PC-3 (cell line): ENCODE measurements at regions not wholly inside any gene's neighbourhood (a gene's known extent, or its start where the extent isn't known, plus 50 kb on each side); places are given as distances from the start of the nearest gene placed in this dataset.

ENCODE experiments used
- ATAC-seq: fragments of 200-7000 bp; cut with Tn5 transposase; 2 replicates; pipeline ENCODE4 v1.9.1; 2020; ENCODE audit warnings: mild to moderate bottlenecking, moderate library complexity
- BruUV-seq: library from RNA; stranded (reverse); fragments of 400-500 nt; replicated peaks from 2 replicates; lab custom pipeline; 2021; lab: Mats Ljungman, UMichigan
- CTCF ChIA-PET: fragments of 300-600 bp; sonication (Branson Sonifier 250); formaldehyde crosslinking; loops from one replicate; lab custom pipeline; 2022; ENCODE audit warnings: antibody characterized with exemption; lab: Charles Lee
- POLR2A ChIA-PET: fragments of 300-600 bp; sonication (Branson Sonifier 250); formaldehyde crosslinking; loops from one replicate; lab custom pipeline; 2022; ENCODE audit warnings: antibody characterized with exemption; ENCODE audit not compliant: unreplicated experiment; lab: Charles Lee
- DNase-seq: peaks from one replicate; pipeline ENCODE4 v3.0.0-alpha.2; 2015
- H2AFZ ChIP-seq: fragments of 300-600 bp; sonication (generic); 2 replicates; pipeline ENCODE4 v1.6.0; 2016; ENCODE audit warnings: antibody characterized with exemption, low read length
- H3F3A ChIP-seq: fragments of 300-600 bp; sonication (generic); one replicate; pipeline ENCODE4 v1.6.0; 2017; ENCODE audit warnings: antibody characterized with exemption, low read length, control low read depth, mild to moderate bottlenecking; ENCODE audit not compliant: unreplicated experiment
- H3K27ac ChIP-seq: fragments of 300-600 bp; sonication (generic); 2 replicates; pipeline ENCODE4 v1.5.1; 2016; ENCODE audit warnings: mild to moderate bottlenecking, low read length
- H3K27me3 ChIP-seq: fragments of 300-600 bp; sonication (generic); 2 replicates; pipeline ENCODE4 v1.6.1; 2016; ENCODE audit warnings: low read length, mixed read lengths
- H3K36me3 ChIP-seq: fragments of 300-600 bp; sonication (generic); 2 replicates; pipeline ENCODE4 v1.6.1; 2016; ENCODE audit warnings: low read depth, mixed run types, low read length, mixed read lengths
- H3K4me1 ChIP-seq: fragments of 300-600 bp; sonication (generic); 2 replicates; pipeline ENCODE4 v1.5.1; 2016; ENCODE audit warnings: low read length; ENCODE audit not compliant: insufficient read depth
- H3K4me2 ChIP-seq: fragments of 300-600 bp; sonication (generic); 2 replicates; pipeline ENCODE4 v1.6.0; 2016; ENCODE audit warnings: low read length
- H3K4me3 ChIP-seq: fragments of 300-600 bp; sonication (generic); 2 replicates; pipeline ENCODE4 v1.5.1; 2016; ENCODE audit warnings: mild to moderate bottlenecking, low read length, mixed read lengths
- H3K79me2 ChIP-seq: fragments of 300-600 bp; sonication (generic); 2 replicates; pipeline ENCODE4 v1.6.1; 2017; ENCODE audit warnings: low read length, mixed read lengths
- H3K9ac ChIP-seq: fragments of 300-600 bp; sonication (generic); 2 replicates; pipeline ENCODE4 v1.6.0; 2016; ENCODE audit warnings: mild to moderate bottlenecking, low read length
- H3K9me2 ChIP-seq: fragments of 300-600 bp; sonication (generic); replicated peaks from 2 replicates; pipeline ENCODE4 v1.6.1; 2016; ENCODE audit warnings: mixed run types, low read length, mixed read lengths
- H3K9me3 ChIP-seq: fragments of 300-600 bp; sonication (generic); 2 replicates; pipeline ENCODE4 v1.6.1; 2016; ENCODE audit warnings: low read length, mixed read lengths
- H4K20me1 ChIP-seq: fragments of 300-600 bp; sonication (generic); 2 replicates; pipeline ENCODE4 v1.6.1; 2016; ENCODE audit warnings: low read length, mixed read lengths
- EZH2 ChIP-seq: fragments of 300-600 bp; sonication (generic); IDR thresholded peaks from one replicate; pipeline ENCODE4 v1.6.1; 2017; ENCODE audit warnings: antibody characterized with exemption, mild to moderate bottlenecking, low read length; ENCODE audit not compliant: unreplicated experiment
- EZH2phosphoT487 ChIP-seq: fragments of 300-600 bp; sonication (generic); IDR thresholded peaks from 2 replicates; pipeline ENCODE4 v1.6.1; 2018; ENCODE audit warnings: mild to moderate bottlenecking, antibody characterized with exemption, low read length, borderline replicate concordance
- intact Hi-C: fragments of 100-400 bp; cut with micrococcal nuclease; formaldehyde crosslinking; loops from 2 replicates; pipeline ENCODE4 v1.9.0; 2023
- TF ChIP-seq, protein P1 (sequence below): fragments of 300-600 bp; sonication (generic); conservative IDR thresholded peaks from 2 replicates; pipeline ENCODE4 v1.5.1; 2017; ENCODE audit warnings: antibody characterized with exemption, low read depth, mild to moderate bottlenecking, low read length

DNA sequence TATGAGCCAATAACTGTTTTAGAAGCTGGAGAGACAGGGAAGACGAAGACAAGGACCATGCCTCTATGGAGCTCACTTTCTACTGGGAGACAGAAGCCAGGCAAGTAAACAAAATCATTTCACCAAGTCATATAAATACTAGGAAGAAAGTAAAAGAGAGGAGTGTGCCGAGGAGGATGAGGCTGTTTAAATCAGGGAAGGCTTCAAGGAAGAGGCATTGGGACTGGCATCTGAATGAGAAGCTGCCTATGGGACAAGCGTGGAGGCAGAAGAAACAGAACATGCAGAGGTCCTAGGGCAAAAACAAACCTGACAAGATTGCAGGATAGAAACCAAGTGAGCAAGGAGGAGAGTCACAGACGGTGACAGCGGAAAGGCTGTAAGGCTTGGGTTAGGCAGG, 68.1 kb upstream of the CPLX2 start:
- no peak overlapping the region for H3K27ac ChIP-seq

DNA sequence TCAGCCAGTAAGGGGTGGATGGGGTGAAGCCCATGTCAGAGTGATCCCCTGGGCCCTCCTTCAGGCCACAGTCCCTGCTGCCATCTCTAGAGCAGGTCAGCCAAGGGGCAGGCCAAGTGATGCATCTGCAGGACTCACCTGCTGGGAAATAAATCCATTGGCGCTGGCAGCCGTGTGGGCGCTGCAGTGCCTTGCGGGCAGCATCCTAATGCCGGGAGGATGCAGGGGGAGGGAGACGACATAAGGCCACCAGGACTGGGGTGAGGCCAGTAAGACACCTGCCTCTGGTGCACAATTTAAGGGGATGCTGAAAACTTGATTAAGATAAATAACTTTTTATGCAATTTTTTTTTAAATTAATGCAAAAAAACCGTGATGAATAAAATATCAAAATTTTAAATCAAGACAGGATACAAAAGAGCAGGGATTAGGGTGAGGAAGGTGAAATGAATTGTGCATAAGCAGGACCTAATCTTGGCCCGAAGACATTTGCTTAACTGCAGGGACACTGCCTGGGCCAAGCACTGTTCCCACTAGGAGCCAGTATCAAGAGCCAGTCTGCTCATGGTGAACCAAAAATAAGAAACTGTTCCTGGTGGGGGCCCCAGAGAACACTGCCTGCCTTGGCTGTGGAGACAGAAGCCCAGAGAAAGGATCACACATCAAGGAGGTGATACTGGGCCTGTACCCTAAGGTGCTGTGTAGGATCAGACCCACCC, 67.5 kb upstream of the CPLX2 start:
- H3K9me2 ChIP-seq, result no peaks in the 10 kb centered on the region
- peaks cover 1% of the 10 kb centered on the region for H3F3A ChIP-seq
- H2AFZ ChIP-seq, result no peak overlapping the region
- no peak overlapping the region for H3K9ac ChIP-seq
- H3K4me2 ChIP-seq, result no peak overlapping the region
- no peaks in the 10 kb centered on the region for H3K36me3 ChIP-seq
- DNase-seq (no peak), ATAC-seq (no peak)
- no TSS peak for BruUV-seq
- H3K27me3 ChIP-seq, result no peaks in the 10 kb centered on the region
- ChIA-PET CTCF (no interaction called here), POLR2A (no interaction called here)
- intact Hi-C loops, result no loop called here
- TF ChIP-seq, protein P1, sequence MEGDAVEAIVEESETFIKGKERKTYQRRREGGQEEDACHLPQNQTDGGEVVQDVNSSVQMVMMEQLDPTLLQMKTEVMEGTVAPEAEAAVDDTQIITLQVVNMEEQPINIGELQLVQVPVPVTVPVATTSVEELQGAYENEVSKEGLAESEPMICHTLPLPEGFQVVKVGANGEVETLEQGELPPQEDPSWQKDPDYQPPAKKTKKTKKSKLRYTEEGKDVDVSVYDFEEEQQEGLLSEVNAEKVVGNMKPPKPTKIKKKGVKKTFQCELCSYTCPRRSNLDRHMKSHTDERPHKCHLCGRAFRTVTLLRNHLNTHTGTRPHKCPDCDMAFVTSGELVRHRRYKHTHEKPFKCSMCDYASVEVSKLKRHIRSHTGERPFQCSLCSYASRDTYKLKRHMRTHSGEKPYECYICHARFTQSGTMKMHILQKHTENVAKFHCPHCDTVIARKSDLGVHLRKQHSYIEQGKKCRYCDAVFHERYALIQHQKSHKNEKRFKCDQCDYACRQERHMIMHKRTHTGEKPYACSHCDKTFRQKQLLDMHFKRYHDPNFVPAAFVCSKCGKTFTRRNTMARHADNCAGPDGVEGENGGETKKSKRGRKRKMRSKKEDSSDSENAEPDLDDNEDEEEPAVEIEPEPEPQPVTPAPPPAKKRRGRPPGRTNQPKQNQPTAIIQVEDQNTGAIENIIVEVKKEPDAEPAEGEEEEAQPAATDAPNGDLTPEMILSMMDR, result no peak
- TF ChIP-seq EZH2 (no peak), EZH2phosphoT487 (no peak)
- no peaks in the 10 kb centered on the region for H3K9me3 ChIP-seq
- no peaks in the 10 kb centered on the region for H4K20me1 ChIP-seq
- no peak overlapping the region for H3K4me3 ChIP-seq
- H3K4me1 ChIP-seq, result peaks cover 13% of the 10 kb centered on the region
- H3K79me2 ChIP-seq, result no peaks in the 10 kb centered on the region
- H3K27ac ChIP-seq, result no peak overlapping the region

More for the DNA sequence above, 68.1 kb upstream of the CPLX2 start:
- no peak for ATAC-seq
- no peak overlapping the region for H2AFZ ChIP-seq
- H4K20me1 ChIP-seq, result no peaks in the 10 kb centered on the region
- H3K9me2 ChIP-seq, result no peaks in the 10 kb centered on the region
- BruUV-seq, result no TSS peak
- H3K4me2 ChIP-seq, result no peak overlapping the region
- TF ChIP-seq EZH2phosphoT487 (no peak), EZH2 (no peak)
- TF ChIP-seq, protein P1, result no peak
- no peaks in the 10 kb centered on the region for H3K27me3 ChIP-seq
- no peaks in the 10 kb centered on the region for H3K9me3 ChIP-seq
- no peak overlapping the region for H3K9ac ChIP-seq
- H3K4me1 ChIP-seq, result peaks cover 7% of the 10 kb centered on the region; the same call in 1 of the 2 replicates
- no peak for DNase-seq
- H3K4me3 ChIP-seq, result no peak overlapping the region
- H3K79me2 ChIP-seq, result no peaks in the 10 kb centered on the region
- no peaks in the 10 kb centered on the region for H3K36me3 ChIP-seq
- no peaks in the 10 kb centered on the region for H3F3A ChIP-seq
- CTCF ChIA-PET, result no interaction called here
- intact Hi-C loops, result no loop called here
- POLR2A ChIA-PET, result no interaction called here

DNA sequence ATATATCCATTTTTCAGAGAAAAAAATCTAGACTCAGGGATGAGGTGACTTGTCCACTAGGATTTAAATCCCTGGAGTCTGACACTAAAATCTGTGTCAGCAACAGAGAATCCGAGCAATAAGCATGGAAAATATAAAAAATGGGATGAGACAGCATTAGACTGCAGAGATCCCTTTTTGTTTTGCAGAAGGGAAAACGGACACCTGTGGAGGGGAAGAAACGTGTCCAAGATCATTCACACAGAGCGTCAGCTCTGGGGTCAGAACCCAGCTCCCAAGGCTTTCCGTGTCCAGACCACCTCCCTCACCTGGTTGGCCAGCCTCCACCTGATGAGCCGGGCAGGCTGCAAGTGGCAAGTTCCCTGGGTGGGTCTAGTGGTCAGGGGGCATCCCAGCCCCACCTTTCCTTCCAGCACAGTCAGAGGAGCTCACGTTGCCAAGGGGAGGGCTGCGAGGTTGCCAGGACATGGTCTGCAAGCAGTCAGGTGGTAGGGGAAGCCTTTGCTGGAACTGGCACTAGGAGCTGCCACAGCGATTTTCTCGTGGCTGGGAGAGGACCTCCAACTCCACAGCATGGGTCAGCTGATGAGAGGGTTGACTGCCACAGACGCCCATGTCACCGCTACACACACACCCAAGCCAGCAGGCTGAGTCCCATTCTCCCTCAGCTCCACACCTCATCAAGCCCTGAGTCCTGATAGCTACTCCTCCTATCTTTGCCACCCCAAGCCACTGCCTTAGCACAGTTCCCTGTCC, 65.9 kb upstream of the CPLX2 start:
- Histone ChIP-seq H3K36me3 (no peaks in the 10 kb centered on the region), H3K4me1 (peaks cover 22% of the 10 kb centered on the region), H3K79me2 (no peaks in the 10 kb centered on the region), H3K4me2 (no peak overlapping the region), H3F3A (peaks cover 5% of the 10 kb centered on the region), H3K27me3 (no peaks in the 10 kb centered on the region), H4K20me1 (no peaks in the 10 kb centered on the region), H3K9me2 (no peaks in the 10 kb centered on the region), H3K4me3 (no peak overlapping the region), H3K27ac (no peak overlapping the region), H3K9me3 (no peaks in the 10 kb centered on the region), H2AFZ (no peak overlapping the region), H3K9ac (no peak overlapping the region)
- DNase-seq (no peak), ATAC-seq (no peak)
- TF ChIP-seq, protein P1, result no peak
- TF ChIP-seq EZH2phosphoT487 (no peak), EZH2 (no peak)
- ChIA-PET CTCF (interaction anchor here (0.7 kb wide), 1 partner anchor 18 kb away, joined by 3 read pairs; no protein-coding TSS in a partner anchor), POLR2A (no interaction called here)
- BruUV-seq, result no TSS peak
- intact Hi-C loops, result no loop called here
